ENCODE measurements at regions not wholly inside any gene's neighbourhood (a gene's known extent, or its start where the extent isn't known, plus 50 kb on each side); places are given as distances from the start of the nearest gene placed in this dataset.

DNA sequence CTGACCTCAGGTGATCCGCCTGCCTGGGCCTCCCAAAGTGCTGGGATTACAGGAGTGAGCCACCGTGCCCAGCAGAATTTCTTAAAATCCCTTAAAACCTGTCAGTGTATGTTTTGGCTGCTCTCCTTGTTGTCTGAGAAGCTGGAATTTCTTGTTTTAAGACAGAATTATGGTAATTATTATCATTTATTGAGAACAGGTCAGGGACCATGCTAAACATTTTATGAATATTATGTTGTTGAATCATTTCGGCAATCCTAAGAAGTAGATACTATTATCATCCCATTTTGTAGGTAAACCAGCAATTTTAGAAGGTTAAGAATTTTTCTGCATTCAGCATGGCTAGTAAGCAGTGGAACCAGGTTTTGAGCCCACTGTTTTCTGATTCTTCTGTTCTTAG, 86.1 kb upstream of the AKIRIN2 start:
- H3K4me3 Mint-ChIP-seq, result no peak overlapping the region
- H4K5ac ChIP-seq (ENCODE audit: insufficient read length, low read depth, low read length), result no peak overlapping the region
- H3K9me3 Mint-ChIP-seq, result no peaks in the 10 kb centered on the region
- H3K27me3 ChIP-seq (ENCODE audit: insufficient read depth, low read length), result no peaks in the 10 kb centered on the region
- TF ChIP-seq, protein P1, sequence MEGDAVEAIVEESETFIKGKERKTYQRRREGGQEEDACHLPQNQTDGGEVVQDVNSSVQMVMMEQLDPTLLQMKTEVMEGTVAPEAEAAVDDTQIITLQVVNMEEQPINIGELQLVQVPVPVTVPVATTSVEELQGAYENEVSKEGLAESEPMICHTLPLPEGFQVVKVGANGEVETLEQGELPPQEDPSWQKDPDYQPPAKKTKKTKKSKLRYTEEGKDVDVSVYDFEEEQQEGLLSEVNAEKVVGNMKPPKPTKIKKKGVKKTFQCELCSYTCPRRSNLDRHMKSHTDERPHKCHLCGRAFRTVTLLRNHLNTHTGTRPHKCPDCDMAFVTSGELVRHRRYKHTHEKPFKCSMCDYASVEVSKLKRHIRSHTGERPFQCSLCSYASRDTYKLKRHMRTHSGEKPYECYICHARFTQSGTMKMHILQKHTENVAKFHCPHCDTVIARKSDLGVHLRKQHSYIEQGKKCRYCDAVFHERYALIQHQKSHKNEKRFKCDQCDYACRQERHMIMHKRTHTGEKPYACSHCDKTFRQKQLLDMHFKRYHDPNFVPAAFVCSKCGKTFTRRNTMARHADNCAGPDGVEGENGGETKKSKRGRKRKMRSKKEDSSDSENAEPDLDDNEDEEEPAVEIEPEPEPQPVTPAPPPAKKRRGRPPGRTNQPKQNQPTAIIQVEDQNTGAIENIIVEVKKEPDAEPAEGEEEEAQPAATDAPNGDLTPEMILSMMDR (conservative IDR thresholded peaks at IDR 0.05), result no peak
- H3T11ph ChIP-seq (ENCODE audit: low read length), result no peak overlapping the region
- H3K4ac ChIP-seq (ENCODE audit: low read depth, low read length), result no peak overlapping the region
- no peak overlapping the region for H3K27ac ChIP-seq (ENCODE audit: insufficient read length, low read depth, low read length)
- H3K18ac ChIP-seq (ENCODE audit: insufficient read length, low read depth, low read length), result no peak overlapping the region
- no peak for DNase-seq
- no peak overlapping the region for H2BK12ac ChIP-seq (ENCODE audit: insufficient read length, low read depth, low read length)
- no peaks in the 10 kb centered on the region for H3K79me1 ChIP-seq (ENCODE audit: insufficient read depth, low read depth, low read length, poor library complexity, severe bottlenecking)
- no peak overlapping the region for H3K4me2 ChIP-seq (ENCODE audit: insufficient read depth, insufficient read length, low read length)
- no peak overlapping the region for H2BK120ac ChIP-seq (ENCODE audit: low read depth, low read length, poor library complexity, severe bottlenecking)
- H3K4me1 Mint-ChIP-seq, result peaks cover 30 to 32% of the 10 kb centered on the region in 2 experiments
- no peaks in the 10 kb centered on the region for H3K23me2 ChIP-seq (ENCODE audit: insufficient read length, low read depth, low read length, poor library complexity, severe bottlenecking)
- no peak overlapping the region for H4K8ac ChIP-seq (replicated peaks; ENCODE audit: insufficient read length, low read depth, low read length)
- H3K23ac ChIP-seq (ENCODE audit: insufficient read length, low read depth, low read length), result no peak overlapping the region
- 0 out of 7 replicates have a peak, but pooled peaks cover 0 to 3% (median 0%) of the 10 kb centered on the region in 3 experiments for H3K36me3 Mint-ChIP-seq (ENCODE audit: insufficient read depth in 1 of 3, low read depth in 3 of 3)
- H2AK5ac ChIP-seq (ENCODE audit: insufficient read length, low read length), result no peak overlapping the region
- no peak overlapping the region for H2BK15ac ChIP-seq (ENCODE audit: low read depth, low read length)
- no peak overlapping the region for H2BK5ac ChIP-seq (ENCODE audit: insufficient read length, low read length)
- H3K14ac ChIP-seq (ENCODE audit: insufficient read depth, low read length), result no peak overlapping the region
- no peaks in the 10 kb centered on the region for H4K20me1 ChIP-seq (ENCODE audit: control insufficient read depth, insufficient read depth, insufficient read length)
- H4K91ac ChIP-seq (ENCODE audit: insufficient read length, low read depth, low read length), result no peak overlapping the region
- H3K4me1 ChIP-seq (ENCODE audit: insufficient read depth, low read length), result peaks cover 6% of the 10 kb centered on the region; the same call in 1 of the 2 replicates
- H3K9me3 ChIP-seq (ENCODE audit: control insufficient read depth, low read depth, low read length), result no peaks in the 10 kb centered on the region
- no peak overlapping the region for H3K9ac ChIP-seq (ENCODE audit: extremely low read depth, insufficient read length, low read length)
- H2AFZ ChIP-seq (ENCODE audit: low read length), result no peak overlapping the region
- no peak overlapping the region; a peak in 1 of 7 replicates for H3K27ac Mint-ChIP-seq
- H2BK20ac ChIP-seq (ENCODE audit: low read depth, low read length, poor library complexity, severe bottlenecking), result no peak overlapping the region
- H3K56ac ChIP-seq (ENCODE audit: insufficient read length, low read depth, low read length), result no peak overlapping the region
- no CpG with 5 or more reads among the region's 3 CpGs for WGBS (ENCODE audit: extremely low coverage, insufficient read length, low lambda C conversion rate)
- H3K79me2 ChIP-seq (ENCODE audit: insufficient read depth, low read length), result no peaks in the 10 kb centered on the region
- no peaks in the 10 kb centered on the region for H3K27me3 Mint-ChIP-seq (ENCODE audit: low read depth)
